ENCODE measurements at regions not wholly inside any gene's neighbourhood (a gene's known extent, or its start where the extent isn't known, plus 50 kb on each side); places are given as distances from the start of the nearest gene placed in this dataset.
"Not testable (repeated sequence)": the region's sequence is repeated elsewhere in the genome, so short reads cannot be mapped to it uniquely, and the experiment has no call there.

DNA sequence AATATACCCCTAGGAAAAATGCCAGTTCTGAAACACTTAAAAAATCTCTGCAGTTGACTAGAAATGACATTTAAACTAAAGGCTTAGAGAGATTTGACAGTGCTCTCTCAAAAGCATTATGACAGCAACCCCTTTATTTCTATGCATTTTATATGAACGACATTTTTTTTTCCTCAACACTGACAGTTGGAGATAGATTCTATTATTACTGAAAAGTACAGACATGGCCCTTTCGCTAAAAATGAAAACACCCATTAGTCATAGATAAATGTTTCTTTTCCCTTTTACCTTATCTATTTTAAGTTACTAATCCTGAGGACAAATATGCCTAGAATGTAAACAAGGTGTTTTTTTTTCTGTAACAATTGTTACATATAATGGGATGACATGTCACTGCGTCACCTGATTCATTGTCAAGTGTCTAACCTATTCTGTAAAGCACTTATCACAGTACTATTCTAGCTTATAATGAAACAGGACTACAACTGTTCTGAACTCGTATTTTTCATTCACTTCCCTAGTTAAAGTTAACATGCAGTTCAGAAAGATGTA, 1169.6 kb upstream of the CRIM1 start:
- no peak for DNase-seq (ENCODE audit: low read depth in 2 of 2, low spot score in 1 of 2)

DNA sequence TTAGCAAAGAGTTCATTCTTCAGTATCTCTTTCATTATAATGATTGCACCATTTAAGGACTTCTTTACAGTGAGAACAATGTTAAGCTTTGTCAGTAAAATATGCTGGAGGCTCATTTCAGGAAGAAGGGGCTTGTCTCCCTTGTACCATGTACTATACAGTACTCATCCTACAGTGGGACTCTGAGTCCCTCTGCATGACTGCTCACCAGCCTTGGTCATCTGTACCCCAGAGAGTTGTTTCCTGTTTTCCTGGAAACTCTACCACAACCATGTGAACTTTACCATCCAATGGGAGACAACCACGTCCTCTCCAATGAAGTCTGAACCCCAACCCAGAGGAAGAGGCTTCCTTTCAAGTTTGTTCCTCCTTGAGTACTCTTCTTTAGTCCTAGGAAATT, 1171.1 kb upstream of the CRIM1 start:
- no peak for DNase-seq (ENCODE audit: low read depth in 2 of 2, low spot score in 1 of 2)

DNA sequence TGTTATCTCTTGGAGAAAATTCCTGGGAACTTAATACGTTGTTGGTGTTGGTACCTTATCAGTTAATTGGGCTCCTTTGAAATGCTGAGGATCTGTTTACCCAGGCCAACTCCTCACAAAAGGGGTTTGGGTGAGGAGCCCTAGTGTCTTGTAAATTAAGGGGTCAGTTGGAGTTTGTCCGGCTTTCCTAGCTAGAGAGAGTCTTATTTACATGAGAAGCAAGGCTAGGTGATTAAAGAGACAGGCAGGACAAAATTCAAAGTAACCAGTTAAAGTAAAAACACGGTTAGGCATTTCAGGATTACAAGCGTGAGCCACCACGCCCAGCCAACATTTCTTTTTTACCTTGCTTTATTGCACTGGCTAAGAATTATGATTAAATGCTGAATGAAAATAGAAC, 1178.9 kb upstream of the CRIM1 start:
- not testable (repeated sequence) for DNase-seq (ENCODE audit: low read depth in 2 of 2, low spot score in 1 of 2)

DNA sequence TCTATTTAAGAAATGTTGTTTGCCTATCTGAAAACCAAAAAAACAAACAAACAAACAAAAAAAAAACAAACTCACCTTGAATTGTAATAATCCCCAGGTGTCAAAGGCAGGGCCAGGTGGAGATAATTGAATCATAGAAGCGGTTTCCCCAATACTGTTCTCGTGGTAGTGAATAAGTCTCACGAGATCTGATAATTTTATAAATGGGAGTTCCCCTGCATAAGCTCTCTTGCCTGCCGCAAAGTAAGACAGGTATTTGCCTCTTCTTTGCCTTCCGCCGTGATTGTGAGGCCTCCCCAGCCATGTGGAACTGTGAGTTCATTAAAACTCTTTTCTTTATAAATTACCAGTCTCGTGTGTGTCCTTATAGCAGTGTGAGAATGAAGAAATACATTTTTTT, 1180.7 kb upstream of the CRIM1 start:
- no peak for DNase-seq (ENCODE audit: low read depth in 2 of 2, low spot score in 1 of 2)

DNA sequence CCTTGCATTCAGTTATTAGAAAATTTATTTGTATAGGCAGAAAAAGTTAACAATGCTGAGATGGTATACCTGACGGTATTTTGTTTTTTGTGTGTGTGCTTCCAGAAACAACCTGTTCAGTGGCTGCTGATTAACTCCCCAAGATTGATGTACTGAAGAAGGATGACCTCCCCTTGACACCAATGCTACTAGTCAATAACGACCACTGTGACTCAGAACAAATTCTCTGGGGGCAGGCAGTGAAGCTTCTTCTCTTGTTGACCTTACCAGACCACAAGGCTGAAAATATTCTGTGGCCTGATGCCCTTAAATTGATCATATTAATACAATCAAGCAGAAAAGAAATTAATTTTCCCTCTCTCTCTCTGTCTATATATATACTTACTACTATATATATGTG, 1182.9 kb upstream of the CRIM1 start:
- no peak for DNase-seq (ENCODE audit: low read depth in 2 of 2, low spot score in 1 of 2)

DNA sequence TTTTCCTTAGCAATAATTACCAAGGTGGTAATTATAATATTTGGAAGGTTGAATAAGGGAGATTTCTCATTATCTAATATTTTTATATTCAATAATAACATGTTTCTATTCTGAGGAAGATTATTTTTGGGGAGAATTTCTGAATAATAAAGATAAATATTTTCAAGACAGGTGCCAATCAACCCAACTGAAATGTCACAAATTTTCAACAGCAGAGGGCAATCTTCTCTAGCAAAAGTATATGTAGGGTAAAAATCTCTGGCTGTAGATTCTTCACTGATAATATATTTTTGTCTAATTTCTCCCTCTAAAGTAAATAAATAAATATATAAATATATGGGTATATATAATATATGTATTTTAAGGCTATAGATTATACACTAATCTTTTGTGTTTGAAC, 1187.2 kb upstream of the CRIM1 start:
- no peak for DNase-seq (ENCODE audit: low read depth in 2 of 2, low spot score in 1 of 2)

DNA sequence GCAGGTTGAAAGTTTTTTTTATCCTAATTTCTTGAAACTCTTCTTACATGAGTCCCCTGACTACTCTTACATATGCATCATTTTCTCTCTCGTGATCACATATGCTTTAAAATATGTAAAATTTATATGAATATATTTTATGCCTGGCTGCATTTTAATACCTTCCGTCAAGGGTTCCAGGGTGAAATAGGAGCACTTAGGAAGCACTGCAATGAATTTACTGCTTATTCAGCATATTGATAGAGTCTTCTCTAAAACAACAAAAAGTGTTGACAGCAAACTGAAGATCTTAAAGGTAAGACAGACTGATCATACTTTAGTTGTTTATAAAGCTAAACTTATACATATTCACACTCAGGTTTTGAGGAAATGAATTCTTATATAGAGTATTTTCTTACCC, 1191.6 kb upstream of the CRIM1 start:
- DNase-seq (ENCODE audit: low read depth in 2 of 2, low spot score in 1 of 2) = no peak

DNA sequence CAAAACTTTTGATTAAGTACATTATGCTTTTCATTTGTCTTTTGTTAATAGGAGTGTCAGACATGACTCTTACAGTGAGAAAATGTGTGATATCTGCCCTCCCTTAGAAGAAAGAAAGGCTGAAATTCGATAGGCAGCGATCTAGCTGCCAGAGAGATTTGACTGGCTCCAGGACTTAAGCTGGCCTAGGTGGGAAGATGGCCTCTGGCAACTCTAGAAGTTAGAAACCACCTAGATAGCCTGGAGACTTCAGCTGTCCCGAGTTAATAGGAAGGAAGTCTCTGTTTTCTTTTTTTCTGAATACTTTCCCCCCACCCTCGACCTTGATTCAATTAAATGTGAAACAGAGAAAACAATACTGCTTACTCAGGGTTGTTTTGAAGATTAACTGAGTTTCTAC, 1194.7 kb upstream of the CRIM1 start:
- DNase-seq (ENCODE audit: low read depth in 2 of 2, low spot score in 1 of 2) = no peak

DNA sequence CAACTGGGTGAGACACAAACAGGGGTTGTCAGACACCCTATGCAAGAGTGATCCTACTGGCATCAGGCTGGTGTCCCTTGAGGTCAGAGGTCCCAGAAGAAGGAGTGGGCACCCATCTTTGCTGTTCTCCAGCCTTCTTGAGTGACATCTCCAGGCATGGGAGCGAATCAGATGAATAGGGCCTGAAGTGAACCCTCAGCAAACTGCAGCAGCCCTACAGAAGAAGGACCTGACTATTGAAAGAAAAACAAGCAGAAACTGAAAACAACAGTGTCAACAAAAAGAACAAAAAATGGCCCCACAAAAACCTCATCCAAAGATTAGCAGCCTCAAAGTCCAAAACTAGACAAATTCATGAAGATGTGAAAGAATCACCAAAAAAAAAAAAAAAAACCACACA, 1229.7 kb upstream of the CRIM1 start:
- DNase-seq (ENCODE audit: low read depth in 2 of 2, low spot score in 1 of 2) = no peak

- DNase-seq (ENCODE audit: low read depth in 2 of 2, low spot score in 1 of 2) = no peak
Observed at GRCh38 chr2:35125278-35125677, 1230.3 kb upstream of the CRIM1 start.

DNA sequence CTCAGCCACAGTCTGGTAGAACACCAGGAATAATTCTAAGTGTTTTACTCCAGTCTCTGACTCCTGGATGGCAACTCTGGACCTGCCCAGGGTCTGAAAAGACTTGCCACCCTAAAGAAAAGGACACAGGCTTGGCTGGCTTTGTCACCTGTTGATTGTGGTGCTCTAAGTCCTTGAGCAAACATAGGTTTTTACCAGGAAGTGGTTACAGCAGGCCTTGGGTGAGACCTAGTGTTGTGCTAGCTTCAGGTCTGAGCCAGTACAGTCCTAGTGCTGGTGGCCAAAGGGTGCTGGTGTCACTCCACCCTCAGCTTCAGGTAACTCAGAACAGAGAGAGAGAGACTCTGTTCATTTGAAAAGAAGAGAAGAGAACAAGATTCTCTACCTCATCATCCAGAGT, 1239.4 kb upstream of the CRIM1 start:
- no peak for DNase-seq (ENCODE audit: low read depth in 2 of 2, low spot score in 1 of 2)

DNA sequence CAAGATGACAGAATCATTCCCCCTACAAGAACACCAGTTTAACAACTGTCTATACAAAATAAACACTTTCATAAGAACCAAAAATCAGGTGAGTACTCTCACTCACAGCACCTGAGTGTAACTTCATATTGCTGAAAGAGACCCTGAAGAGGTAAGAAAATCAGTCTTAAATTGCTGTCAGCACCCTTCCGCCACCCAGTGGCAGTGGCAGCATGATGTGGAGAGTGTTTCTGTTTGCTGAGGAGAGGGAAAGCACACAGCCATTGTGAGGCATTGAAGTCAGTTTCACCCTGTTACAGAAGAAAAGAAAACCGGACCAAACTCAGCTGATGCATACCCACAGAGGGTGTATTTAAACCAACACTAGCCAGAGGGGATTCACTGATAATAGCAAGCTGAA, 1240.8 kb upstream of the CRIM1 start:
- no peak for DNase-seq (ENCODE audit: low read depth in 2 of 2, low spot score in 1 of 2)

GRCh38 chr2:35112367-35112766, 1243.2 kb upstream of the CRIM1 start:
- DNase-seq (ENCODE audit: low read depth in 2 of 2, low spot score in 1 of 2) = not testable (repeated sequence)

GRCh38 chr2:35104309-35104708, 1251.3 kb upstream of the CRIM1 start:
- no peak for DNase-seq (ENCODE audit: low read depth in 2 of 2, low spot score in 1 of 2)

- DNase-seq (ENCODE audit: low read depth in 2 of 2, low spot score in 1 of 2) = no peak
Observed at GRCh38 chr2:35099342-35099741, 1256.2 kb upstream of the CRIM1 start.

- no peak for DNase-seq (ENCODE audit: low read depth in 2 of 2, low spot score in 1 of 2)
Observed at GRCh38 chr2:35082072-35082471, 1273.5 kb upstream of the CRIM1 start.

DNA sequence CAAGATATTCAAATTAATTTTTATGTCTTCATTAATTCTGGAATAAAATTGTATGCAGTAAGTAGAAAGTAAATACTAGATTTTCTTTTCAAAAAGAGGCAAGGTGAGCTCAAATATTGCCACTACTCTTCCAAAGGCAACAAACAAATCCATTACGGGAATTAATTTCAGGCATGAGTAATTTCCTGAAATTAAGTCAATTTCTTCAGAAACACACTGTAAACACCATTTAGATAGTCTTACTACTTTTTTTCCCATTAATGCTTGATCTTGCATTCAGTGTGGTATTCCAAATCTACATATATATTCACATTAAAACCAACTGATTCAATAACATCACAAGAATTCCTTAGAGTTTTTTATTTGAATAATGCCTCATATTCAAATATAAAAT, 1274.0 kb upstream of the CRIM1 start:
- DNase-seq (ENCODE audit: low read depth in 2 of 2, low spot score in 1 of 2) = no peak

DNA sequence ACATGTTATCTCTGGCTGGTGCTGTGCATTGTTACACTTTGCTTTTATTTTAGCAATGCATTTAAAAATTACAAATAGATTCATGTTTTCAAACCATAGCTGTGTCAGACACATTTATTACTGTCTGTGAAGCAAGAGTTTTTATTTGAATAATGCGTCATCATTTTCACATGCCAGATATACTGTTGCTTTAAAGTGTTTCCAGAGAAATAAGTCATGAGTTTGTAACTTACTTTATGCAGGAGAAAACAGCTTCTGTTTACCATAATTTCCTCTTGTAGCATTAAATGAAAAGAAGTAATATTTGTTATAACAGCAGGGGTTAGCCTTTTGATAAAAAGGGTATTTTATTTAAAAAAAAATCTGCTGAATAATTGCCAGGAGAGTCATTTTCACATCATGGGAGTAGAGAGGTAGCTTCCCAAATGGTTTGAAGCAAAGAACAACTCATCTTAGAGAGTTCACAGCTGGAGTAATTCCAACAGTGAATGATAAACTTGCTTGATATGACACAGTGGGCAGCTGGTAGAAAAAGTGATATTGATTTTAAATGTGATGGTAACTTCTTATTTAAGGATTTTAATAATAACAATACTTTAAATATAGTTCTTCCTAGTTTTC, 1274.5 kb upstream of the CRIM1 start:
- no peak for DNase-seq (ENCODE audit: low read depth in 2 of 2, low spot score in 1 of 2)

DNA sequence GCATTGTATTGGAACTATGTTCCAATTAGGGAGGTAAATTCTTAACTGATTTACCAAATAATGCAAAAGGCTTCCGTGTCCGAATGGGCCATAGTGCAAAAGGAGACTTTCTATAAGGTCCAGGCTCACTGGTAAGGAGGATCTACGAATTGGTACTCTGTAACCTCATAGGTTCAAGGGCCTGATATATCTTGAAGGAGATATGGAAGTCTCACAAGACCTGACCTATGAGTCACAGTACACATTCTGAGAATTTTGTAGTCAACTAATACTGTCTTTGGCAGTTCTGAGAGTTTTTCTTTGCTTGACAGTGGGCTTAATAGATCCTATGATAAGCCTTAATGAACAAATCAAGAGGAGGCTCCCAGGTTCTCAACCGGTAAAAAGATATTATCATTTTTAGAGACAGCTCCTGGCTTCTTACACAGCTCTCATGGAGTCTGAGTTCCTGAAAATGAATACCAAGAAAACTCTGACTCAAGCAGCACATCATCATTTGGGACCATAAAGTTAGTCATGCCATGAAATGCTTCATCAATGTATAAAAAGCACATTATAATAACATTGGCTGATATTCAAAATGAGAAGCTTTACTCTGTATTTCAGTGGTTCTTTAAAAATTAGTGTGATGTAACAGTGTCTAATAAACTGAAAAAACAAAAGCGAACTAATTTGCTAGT, 1275.2 kb upstream of the CRIM1 start:
- no peak for DNase-seq (ENCODE audit: low read depth in 2 of 2, low spot score in 1 of 2)

DNA sequence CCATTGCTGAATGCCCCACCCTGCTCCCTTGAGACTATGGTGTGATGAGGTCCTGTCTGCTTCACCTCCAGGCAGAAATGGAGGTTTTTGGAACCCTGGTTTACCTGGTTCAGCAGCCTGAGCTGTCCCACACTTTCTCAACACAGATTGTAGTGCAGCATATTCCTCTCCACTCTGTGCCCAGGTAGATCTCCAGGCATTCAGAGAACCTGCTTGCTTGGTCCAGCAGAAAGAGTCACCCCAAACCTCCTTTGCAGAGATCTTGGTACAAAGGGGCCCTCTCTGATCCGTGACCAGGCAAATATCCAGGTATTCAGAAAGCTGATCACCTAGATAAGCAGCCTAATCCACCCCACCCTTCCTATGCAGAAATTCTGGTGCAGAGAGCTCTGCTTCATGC, 1288.2 kb upstream of the CRIM1 start:
- DNase-seq (ENCODE audit: low read depth in 2 of 2, low spot score in 1 of 2) = no peak

DNA sequence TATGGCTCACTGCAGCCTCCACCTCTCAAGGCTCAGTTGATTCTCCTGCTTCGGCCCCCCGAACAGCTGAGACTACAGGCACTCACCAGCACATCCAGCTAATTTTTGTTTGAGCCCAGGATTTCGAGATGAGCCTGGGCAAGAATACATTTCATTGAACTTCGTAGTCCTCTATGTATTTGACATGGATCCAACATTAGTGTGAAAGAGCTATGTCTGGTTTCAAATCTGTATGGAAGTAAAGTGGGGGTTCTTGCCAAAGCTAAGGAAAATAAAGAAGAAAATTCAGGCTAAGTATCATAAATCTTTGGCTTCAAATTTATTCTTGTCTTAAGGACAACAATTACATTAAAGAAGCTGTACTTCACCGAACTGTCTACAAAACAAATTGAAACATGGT, 1291.7 kb upstream of the CRIM1 start:
- DNase-seq (ENCODE audit: low read depth in 2 of 2, low spot score in 1 of 2) = no peak

- no peak for DNase-seq (ENCODE audit: low read depth in 2 of 2, low spot score in 1 of 2)
Observed at GRCh38 chr2:35035883-35036282, 1319.7 kb upstream of the CRIM1 start.

DNA sequence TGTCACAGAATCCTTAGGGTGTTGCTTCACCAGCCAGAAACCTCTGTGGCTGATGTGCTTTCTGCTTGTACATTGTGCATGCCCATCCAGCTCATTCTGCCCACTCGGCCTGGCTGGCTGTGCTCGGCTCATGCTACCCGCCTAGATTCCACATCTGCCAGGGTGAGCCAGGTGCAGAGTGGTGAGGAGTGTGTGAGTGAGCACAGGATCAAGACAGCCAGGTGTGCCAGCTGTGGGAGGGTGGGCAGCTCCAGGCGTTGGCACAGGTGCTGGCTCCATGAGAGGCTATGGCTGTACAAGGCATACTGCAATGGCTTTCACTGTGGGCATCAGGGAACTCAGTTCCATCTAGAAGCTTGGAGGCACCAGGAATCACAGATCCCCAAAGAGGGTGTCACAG, 1321.8 kb upstream of the CRIM1 start:
- no peak for DNase-seq (ENCODE audit: low read depth in 2 of 2, low spot score in 1 of 2)
